BE2C (cell line): ENCODE measurements at regions not wholly inside any gene's neighbourhood (a gene's known extent, or its start where the extent isn't known, plus 50 kb on each side); places are given as distances from the start of the nearest gene placed in this dataset.

ENCODE experiments used
- DNase-seq: peaks from one replicate; pipeline ENCODE4 v3.0.0-alpha.2; 2020
- H3K27me3 ChIP-seq: fragments of 250-450 bp; sonication (Bioruptor Pico); 2 replicates; pipeline ENCODE4 v1.5.1; 2020; ENCODE audit warnings: mild to moderate bottlenecking
- H3K36me3 ChIP-seq: fragments of 250-450 bp; sonication (Bioruptor Pico); 2 replicates; pipeline ENCODE4 v1.5.1; 2020; ENCODE audit warnings: mild to moderate bottlenecking
- H3K4me1 ChIP-seq: fragments of 250-450 bp; sonication (Bioruptor Pico); 2 replicates; pipeline ENCODE4 v1.5.1; 2020
- H3K4me3 ChIP-seq: 2 replicates; pipeline ENCODE4 v1.5.1; 2011; ENCODE audit warnings: low read depth, low read length
- H3K9me3 ChIP-seq: fragments of 250-450 bp; sonication (Bioruptor Pico); 2 replicates; pipeline ENCODE4 v1.5.1; 2020
- TF ChIP-seq, protein P1 (sequence below): IDR thresholded peaks from 2 replicates; pipeline ENCODE4 v1.5.1; 2012; ENCODE audit warnings: mild to moderate bottlenecking, low read depth, low read length

DNA sequence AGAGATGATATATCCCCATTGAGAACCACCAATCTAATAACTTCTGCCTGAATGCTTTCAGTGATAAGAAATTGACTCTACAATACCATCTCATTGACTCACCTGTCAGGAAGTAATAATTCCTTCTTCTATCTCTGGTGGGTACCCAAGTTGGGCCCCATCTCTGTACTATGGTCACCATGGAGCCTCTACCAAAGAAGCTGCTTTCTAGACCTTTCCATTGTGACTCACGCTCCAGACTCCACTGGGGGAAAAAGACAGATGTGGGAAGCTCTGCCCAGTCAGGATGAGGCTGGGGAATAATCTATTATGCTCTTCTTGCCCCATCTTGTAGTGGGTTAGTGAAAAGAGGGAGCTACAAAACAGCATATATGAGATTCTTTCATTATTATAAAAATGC, 100.4 kb downstream of the COPRS start:
- Histone ChIP-seq H3K27me3 (no peaks in the 10 kb centered on the region), H3K36me3 (no peaks in the 10 kb centered on the region), H3K9me3 (no peaks in the 10 kb centered on the region), H3K4me1 (no peaks in the 10 kb centered on the region), H3K4me3 (no peak overlapping the region)
- no peak for DNase-seq
- TF ChIP-seq, protein P1, sequence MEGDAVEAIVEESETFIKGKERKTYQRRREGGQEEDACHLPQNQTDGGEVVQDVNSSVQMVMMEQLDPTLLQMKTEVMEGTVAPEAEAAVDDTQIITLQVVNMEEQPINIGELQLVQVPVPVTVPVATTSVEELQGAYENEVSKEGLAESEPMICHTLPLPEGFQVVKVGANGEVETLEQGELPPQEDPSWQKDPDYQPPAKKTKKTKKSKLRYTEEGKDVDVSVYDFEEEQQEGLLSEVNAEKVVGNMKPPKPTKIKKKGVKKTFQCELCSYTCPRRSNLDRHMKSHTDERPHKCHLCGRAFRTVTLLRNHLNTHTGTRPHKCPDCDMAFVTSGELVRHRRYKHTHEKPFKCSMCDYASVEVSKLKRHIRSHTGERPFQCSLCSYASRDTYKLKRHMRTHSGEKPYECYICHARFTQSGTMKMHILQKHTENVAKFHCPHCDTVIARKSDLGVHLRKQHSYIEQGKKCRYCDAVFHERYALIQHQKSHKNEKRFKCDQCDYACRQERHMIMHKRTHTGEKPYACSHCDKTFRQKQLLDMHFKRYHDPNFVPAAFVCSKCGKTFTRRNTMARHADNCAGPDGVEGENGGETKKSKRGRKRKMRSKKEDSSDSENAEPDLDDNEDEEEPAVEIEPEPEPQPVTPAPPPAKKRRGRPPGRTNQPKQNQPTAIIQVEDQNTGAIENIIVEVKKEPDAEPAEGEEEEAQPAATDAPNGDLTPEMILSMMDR: no peak

- H3K36me3 ChIP-seq: no peaks in the 10 kb centered on the region
- TF ChIP-seq, protein P1: no peak
These were observed 101.9 kb downstream of the COPRS start for GRCh38 chr17:31757097-31757496.

DNA sequence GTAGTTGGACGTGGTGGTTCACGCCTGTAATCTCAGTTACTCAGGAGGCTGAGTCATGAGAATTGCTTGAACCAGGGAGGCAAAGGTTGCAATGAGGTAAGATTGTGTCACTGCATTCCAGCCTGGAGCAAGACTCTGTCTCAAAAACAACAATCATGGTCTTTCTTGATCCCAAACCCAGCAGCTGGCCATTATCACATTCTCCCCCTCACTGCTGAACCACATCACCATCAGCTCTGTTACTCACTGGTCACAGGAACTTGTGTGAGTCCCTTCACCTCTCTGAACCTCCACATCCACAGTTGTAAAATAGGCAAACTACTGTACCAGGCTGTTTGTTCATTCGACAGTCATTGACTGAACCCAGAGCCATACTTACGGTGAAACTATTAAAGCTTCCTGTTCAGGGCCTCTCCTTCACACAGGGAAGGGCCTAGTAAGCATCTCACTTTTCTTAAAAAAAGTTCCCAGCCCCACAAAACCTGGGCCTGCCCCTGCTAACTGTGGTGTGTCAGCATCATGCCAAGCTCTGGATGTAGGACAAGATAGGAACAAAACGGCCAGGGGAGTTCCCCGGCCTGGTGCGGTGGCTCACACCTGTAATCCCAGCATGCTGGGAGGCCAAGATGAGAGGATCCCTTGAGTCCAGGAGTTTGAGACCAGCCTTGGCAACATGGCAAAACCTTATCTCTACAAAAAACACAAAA, 104.7 kb downstream of the COPRS start:
- Histone ChIP-seq H3K4me1 (no peaks in the 10 kb centered on the region), H3K9me3 (no peaks in the 10 kb centered on the region), H3K4me3 (no peak overlapping the region), H3K36me3 (no peaks in the 10 kb centered on the region), H3K27me3 (no peaks in the 10 kb centered on the region)
- TF ChIP-seq, protein P1: no peak
- DNase-seq: no peak

More at GRCh38 chr17:31757097-31757496, 101.9 kb downstream of the COPRS start:
- Histone ChIP-seq H3K4me3 (no peak overlapping the region), H3K9me3 (no peaks in the 10 kb centered on the region), H3K27me3 (no peaks in the 10 kb centered on the region), H3K4me1 (no peaks in the 10 kb centered on the region)
- DNase-seq: no peak

GRCh38 chr17:31753011-31753410, 106.0 kb downstream of the COPRS start:
- Histone ChIP-seq H3K27me3 (no peaks in the 10 kb centered on the region), H3K4me1 (no peaks in the 10 kb centered on the region), H3K9me3 (no peaks in the 10 kb centered on the region), H3K4me3 (no peak overlapping the region), H3K36me3 (no peaks in the 10 kb centered on the region)
- TF ChIP-seq, protein P1: no peak
- DNase-seq: no peak

- no peaks in the 10 kb centered on the region for H3K9me3 ChIP-seq
These were observed 106.5 kb downstream of the COPRS start for GRCh38 chr17:31752584-31752983.

GRCh38 chr17:31750578-31750977, 108.5 kb downstream of the COPRS start:
- no peak overlapping the region for H3K4me3 ChIP-seq
- no peaks in the 10 kb centered on the region for H3K4me1 ChIP-seq
- no peaks in the 10 kb centered on the region for H3K9me3 ChIP-seq
- DNase-seq: no peak
- TF ChIP-seq, protein P1: no peak
- no peaks in the 10 kb centered on the region for H3K36me3 ChIP-seq
- no peaks in the 10 kb centered on the region for H3K27me3 ChIP-seq

More at GRCh38 chr17:31752584-31752983, 106.5 kb downstream of the COPRS start:
- no peak for DNase-seq
- no peaks in the 10 kb centered on the region for H3K36me3 ChIP-seq
- no peaks in the 10 kb centered on the region for H3K27me3 ChIP-seq
- TF ChIP-seq, protein P1: no peak
- H3K4me1 ChIP-seq: no peaks in the 10 kb centered on the region
- H3K4me3 ChIP-seq: no peak overlapping the region
